B cell (primary cell): ENCODE measurements at regions not wholly inside any gene's neighbourhood (a gene's known extent, or its start where the extent isn't known, plus 50 kb on each side); places are given as distances from the start of the nearest gene placed in this dataset.

Experiments
- EZH2 ChIP-seq: IDR thresholded peaks from 2 replicates; pipeline ENCODE4 v1.6.1; 2012; ENCODE audit warnings: borderline replicate concordance, low read depth, mild to moderate bottlenecking, moderate library complexity, low read length; ENCODE audit not compliant: insufficient read depth, poor library complexity, severe bottlenecking
- TF ChIP-seq, protein P1 (sequence below): fragments of 200-600 bp; IDR thresholded peaks from one replicate; pipeline ENCODE4 v1.8.0; 2022; ENCODE audit warnings: antibody characterized with exemption, mild to moderate bottlenecking

DNA sequence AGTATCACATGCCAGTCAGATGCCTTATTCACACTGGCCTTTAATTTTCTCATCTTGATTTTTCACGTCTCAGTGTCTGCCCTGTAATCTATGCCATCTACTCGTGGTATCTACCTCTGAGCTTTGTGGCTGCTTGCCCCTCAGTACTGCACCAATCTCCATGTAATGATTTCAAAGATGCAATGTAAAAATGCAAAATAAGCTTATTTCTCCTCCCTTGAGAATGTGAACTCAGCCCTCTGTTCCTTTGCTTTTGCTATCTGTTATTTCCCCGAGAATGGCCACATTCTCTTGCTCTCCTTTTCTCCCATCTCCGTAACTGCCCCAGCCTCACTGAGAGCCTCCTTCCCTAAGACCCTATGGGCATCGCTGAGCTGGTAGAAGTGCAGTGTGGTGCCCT, 317.5 kb downstream of the SFMBT2 start:
- TF ChIP-seq, protein P1, sequence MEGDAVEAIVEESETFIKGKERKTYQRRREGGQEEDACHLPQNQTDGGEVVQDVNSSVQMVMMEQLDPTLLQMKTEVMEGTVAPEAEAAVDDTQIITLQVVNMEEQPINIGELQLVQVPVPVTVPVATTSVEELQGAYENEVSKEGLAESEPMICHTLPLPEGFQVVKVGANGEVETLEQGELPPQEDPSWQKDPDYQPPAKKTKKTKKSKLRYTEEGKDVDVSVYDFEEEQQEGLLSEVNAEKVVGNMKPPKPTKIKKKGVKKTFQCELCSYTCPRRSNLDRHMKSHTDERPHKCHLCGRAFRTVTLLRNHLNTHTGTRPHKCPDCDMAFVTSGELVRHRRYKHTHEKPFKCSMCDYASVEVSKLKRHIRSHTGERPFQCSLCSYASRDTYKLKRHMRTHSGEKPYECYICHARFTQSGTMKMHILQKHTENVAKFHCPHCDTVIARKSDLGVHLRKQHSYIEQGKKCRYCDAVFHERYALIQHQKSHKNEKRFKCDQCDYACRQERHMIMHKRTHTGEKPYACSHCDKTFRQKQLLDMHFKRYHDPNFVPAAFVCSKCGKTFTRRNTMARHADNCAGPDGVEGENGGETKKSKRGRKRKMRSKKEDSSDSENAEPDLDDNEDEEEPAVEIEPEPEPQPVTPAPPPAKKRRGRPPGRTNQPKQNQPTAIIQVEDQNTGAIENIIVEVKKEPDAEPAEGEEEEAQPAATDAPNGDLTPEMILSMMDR = no peak
- TF ChIP-seq EZH2 = no peak
